HEK293 (cell line): ENCODE measurements at regions not wholly inside any gene's neighbourhood (a gene's known extent, or its start where the extent isn't known, plus 50 kb on each side); places are given as distances from the start of the nearest gene placed in this dataset.
"Not testable (repeated sequence)": the region's sequence is repeated elsewhere in the genome, so short reads cannot be mapped to it uniquely, and the experiment has no call there.

Experiments
- ZNF626 ChIP-seq: fragments of 450-650 bp; sonication (Bioruptor Pico); formaldehyde crosslinking; IDR thresholded peaks from 2 replicates; pipeline ENCODE4 v1.5.1; 2018; ENCODE audit warnings: missing biosample characterization, missing genetic modification characterization, inconsistent platforms
- ZNF654 ChIP-seq: fragments of 450-650 bp; formaldehyde crosslinking; IDR thresholded peaks from 2 replicates; pipeline ENCODE4 v1.5.1; 2016; ENCODE audit warnings: low read depth, missing biosample characterization, missing genetic modification characterization
- TF ChIP-seq, protein P1 (sequence below): fragments of 450-650 bp; formaldehyde crosslinking; IDR thresholded peaks from 2 replicates; pipeline ENCODE4 v1.5.1; 2016; ENCODE audit warnings: missing biosample characterization, missing genetic modification characterization, low read depth

DNA sequence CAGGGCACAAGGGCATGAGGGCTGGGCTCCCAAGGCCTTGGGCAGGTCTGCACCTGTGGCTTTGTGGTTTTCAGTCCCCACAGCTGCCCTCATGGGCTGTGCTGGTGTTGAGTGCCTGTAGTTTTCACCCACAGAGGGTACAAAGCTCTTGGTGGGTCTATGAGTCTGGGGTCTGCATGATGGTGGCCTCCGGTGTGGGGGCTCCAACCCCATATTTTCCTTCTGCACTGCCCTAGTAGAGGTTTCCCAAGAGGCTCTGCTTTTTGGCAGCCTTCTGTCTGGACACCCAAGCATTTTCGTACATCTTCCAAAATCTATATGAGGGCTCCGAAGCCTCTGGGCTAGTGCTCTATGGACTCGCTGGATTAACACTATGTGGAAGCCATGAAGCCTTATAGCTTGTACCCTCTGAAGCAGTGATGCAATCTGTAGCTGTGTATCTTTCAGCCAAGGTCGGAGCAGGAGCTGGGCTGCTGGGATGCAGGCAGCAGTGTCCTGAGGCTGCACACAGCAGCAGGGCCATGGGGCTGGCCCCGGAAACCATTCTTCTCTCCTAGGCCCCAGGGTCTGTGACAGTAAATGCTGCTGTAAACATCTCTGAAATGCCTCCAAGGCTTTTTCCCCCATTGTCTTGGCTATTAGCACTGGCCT, 240.3 kb downstream of the CWH43 start:
- TF ChIP-seq ZNF626 (tag by site-specific recombination); ZNF654: not testable (repeated sequence)
- TF ChIP-seq, protein P1, sequence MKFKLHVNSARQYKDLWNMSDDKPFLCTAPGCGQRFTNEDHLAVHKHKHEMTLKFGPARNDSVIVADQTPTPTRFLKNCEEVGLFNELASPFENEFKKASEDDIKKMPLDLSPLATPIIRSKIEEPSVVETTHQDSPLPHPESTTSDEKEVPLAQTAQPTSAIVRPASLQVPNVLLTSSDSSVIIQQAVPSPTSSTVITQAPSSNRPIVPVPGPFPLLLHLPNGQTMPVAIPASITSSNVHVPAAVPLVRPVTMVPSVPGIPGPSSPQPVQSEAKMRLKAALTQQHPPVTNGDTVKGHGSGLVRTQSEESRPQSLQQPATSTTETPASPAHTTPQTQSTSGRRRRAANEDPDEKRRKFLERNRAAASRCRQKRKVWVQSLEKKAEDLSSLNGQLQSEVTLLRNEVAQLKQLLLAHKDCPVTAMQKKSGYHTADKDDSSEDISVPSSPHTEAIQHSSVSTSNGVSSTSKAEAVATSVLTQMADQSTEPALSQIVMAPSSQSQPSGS (tag by site-specific recombination): not testable (repeated sequence)
